ENCODE measurements at regions not wholly inside any gene's neighbourhood (a gene's known extent, or its start where the extent isn't known, plus 50 kb on each side); places are given as distances from the start of the nearest gene placed in this dataset.

DNA sequence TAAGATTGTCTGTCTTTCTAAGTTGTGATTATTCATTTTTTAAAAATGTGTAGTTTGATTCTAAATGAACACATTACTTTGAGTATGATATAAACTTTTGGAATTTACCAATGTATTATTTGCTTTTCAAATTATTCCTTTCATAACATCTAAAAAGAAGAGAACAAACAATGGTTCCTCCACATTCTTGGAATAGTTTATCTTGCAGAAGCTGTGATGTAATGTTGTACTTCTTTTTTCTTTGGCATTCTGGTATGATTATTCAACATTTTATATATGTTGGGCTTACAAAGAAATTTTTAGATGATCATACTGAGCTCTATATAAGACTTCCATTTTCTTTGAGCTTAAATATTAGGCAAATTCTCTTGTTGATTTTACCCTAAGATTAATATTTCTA lies 419.2 kb downstream of the DIPK2A start:
- no peak for DNase-seq

DNA sequence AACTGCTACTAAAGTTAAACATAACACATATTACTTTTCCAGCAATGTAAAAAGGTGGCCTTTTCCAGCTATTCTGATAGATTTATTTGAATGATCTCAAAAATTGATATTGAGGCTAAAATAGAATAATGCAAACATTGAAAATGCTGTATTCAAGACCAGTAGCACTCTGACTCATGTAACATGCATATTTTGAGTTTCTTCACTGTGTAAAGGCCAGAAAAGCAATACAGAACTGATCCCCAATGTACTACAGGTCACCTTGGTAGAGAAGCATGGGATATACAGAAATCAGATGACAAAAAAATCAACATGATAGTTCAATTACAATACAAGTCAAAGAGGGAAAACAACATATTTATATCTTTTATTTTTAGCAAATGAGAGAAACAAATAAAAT lies 419.6 kb downstream of the DIPK2A start:
- no peak for DNase-seq

DNA sequence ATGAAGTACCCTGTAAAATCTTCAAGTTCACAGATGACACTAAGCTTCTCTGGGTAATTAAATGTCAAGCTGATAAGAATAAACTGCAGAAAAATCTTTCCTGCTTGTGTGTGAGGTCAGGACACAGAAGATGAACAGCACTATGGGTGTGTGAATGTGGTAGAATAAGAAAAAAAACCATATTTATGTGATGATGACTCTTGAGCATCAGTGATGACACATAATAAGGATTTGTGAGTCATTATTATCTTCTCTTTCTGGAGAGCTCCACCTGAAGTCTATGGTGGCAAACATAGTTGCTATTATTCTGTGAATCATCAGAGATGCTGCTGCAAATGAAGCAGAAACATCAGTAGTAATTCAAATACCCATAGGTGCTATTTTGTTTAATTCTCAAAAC lies 422.4 kb downstream of the DIPK2A start:
- DNase-seq = no peak

DNA sequence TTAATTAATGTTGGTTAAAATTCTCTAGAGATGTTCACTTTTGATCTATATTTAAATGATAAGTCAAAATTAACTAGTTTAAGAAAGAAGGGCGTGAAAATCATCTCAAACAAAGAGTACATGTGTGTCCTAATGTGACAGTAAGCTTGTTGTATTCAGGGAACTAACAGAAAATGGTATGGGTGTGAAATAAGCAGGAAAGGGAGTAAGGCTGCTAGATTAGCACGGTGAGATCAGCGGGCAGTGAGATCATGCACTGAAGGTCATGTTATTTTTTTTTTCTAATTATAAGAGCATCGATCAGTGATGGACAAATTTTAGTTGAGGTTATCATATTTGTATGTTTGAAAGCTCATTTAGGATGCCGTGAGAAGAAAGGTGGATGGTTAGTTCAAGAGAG lies 430.8 kb downstream of the DIPK2A start:
- no peak for DNase-seq

DNA sequence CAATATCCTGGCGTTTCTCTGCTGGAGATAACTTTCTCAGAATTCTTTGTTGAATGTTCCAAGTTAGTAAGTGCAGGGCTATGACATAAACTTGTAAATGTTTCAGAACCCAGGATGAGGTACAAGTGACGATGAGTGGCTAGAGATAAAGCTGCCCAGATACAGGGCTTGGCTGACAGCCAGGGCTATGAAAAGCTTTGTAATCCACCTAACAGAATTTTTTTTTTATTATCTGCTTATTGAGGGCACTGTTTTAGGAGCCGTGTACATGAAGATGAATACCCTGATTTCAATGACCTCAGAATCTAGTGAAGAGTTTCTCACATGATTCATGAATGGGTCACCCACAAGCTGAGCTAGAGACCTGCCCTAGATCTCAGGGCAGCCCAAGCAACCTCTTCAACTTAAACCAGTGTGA lies 431.4 kb downstream of the DIPK2A start:
- no peak for DNase-seq

DNA sequence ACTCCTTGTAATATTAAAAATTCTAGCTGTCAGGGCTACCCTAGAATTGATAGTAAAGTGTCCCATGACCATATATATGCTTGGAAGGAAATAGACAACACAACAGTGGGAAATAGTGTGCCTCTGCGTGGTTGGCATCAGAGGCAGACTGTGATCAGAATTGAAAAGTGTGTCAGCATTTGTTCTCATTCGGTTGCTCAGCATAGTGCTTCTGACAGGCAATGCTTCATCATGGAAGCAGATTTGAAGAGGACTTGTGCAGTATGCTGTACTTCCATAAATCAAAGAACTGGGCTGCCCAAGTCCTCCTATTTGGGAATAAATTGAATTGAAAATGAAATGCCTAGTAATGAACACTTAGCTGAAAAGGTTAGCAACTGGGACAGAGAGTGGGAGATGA lies 435.7 kb downstream of the DIPK2A start:
- no peak for DNase-seq

DNA sequence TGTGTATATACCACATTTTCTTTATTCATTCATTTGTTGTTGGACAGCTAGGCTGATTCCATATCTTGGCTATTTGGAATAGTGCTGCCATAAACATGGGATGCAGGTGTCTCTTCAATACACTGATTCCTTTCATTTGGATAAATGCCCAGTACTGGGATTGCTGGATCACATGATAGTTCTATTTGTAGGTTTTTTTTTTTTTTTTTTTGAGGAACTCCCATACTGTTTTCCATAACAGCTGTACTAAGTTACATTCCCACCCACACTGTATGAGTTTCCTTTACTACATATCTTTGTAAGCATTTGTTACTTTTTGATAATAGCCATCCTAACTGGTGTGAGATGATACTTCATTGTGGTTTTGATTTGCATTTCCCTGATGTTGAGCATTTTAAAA lies 437.7 kb downstream of the DIPK2A start:
- no peak for DNase-seq

DNA sequence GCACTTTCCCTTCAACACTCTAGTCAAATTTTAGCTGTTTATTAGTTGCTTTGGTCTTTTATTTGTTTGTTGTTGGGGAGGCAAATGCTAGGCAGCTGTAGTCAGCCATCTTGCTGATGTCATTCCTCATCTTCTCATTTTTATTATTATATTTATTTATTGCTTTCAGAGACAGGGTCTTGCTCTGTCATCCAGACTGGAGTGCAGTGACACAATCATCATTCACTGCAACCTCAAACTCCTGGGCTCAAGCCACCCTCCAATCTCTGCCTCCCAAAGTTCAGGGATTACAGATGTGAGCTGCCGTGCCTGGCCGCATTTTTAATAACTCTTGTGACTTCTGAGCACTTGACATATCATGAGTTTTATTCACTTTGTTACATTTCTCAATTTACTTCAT lies 441.4 kb downstream of the DIPK2A start:
- no peak for DNase-seq

DNA sequence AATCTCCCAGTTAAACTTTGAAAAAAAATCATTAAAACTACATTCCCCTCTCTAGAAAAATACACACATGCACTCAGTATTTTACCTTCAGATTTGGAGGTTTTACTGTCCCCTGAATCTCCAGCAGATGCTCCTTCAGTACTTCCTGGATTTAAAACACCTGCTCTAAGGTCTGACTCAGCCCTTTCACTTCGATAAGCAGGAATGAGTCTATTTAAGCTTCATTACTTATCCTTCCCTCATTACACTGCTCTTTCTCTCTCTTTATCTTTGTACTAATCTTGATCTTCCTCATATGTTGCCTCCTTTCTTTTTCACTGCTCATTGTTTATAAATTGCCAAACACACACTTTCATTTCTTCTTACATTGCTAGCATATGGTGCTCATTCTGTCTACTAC lies 443.9 kb downstream of the DIPK2A start:
- no peak for DNase-seq

DNA sequence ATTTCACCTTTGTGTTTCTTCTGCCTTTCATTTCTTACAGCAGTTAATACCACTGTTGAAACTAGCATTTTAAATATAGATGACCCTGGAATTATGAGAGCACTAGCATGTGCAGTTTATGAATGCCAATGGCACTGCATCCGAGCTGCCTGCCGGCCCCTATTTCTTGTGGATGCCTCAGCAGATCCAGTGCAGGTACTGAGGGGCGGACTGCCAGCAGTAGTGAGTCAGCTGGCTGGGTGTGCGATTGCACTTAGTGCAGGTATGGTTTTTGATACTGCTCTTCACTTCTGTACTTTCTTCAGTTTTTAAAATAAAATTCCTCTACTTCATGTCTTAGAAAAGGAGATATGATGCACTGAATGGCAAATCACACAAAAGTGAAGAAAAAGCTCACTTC lies 453.0 kb downstream of the DIPK2A start:
- no peak for DNase-seq

DNA sequence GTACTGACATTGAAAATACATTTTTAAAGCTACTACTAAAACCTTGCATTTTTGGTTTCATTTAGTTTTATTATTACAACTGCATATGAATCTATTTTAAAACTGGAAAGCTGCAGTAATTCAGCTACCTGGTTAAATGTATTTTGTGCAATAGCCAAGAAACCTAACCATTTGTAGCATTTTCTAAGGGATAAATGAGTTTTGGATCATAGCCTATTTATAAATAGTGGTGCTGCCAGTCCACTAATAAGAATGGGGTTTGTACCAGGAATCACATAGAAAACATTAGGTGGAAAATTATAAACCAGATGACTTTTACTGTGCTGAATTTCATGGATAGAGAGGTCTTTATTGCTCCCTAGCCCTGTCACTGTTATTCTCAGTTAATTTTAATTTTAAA lies 454.7 kb downstream of the DIPK2A start:
- no peak for DNase-seq

DNA sequence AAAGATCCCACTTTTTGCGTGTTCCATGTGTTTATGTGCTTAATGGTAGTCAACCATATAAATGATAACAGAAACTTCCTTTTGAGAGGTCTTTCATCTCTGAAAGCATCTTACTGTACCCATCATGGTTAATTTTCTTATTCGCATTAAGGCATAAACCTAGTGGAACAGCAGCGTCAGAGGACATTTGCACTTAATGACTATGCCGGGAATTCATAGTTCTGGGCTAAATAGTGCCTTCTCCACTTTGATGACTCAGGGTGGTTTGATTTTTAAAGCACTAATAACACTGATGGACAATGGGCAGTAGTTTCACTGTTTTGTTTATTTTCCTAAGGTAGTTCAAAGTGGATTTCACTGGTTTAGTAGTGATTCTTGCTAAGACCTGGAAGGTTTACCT lies 455.3 kb downstream of the DIPK2A start:
- no peak for DNase-seq

DNA sequence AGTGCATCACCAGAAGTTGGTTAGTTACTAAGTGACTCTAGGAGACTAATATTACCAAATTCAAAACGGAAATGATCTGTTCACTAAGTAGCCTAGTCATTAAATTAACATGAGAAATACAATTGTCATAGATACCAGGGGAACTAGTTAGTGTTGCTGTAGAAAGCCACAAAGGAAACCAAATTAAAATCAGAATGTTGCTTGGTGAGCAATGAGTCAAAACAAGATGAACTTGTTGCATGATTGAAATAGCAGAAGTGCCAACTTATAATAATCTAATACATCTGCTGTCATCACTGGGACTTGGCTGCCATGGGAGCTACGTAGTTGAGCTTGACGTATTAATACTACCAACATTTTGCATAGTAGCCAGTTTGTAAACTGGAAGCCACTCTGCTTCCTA lies 458.1 kb downstream of the DIPK2A start:
- no peak for DNase-seq

DNA sequence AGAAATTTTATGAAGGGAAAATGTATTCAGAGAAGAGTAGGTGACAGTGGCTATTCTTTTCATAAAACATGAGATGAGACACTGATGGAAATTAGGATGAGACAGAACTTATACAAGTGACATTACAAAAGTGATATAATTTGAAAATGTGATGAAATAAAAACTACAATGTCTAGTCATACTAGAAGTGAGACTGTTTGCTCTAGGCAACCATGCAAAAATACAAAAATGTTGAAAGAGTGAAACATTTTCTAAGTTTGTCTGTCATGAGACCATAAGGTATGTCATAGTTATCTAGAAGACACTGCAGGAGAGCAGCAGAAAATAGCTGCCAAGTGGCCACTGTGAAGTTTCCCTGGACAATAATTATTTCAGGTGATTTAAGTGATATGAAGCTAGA lies 459.5 kb downstream of the DIPK2A start:
- no peak for DNase-seq

DNA sequence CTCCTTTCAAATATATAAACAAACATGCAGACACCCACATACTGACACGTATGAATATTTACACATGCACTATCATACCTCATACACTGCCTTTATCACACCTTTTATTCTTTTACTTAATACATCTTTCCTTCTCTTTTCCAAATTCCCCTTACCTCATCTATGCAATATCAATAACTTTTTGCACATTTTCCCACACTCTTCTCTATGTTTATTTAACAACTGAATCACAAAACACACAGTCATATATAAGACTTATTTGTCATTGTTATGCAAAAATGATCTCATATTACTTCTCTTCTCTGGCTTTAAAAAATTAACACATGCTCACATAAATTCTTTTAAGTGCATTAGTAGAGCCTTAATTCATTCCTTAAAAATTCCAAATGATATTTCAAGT lies 461.4 kb downstream of the DIPK2A start:
- DNase-seq = no peak

DNA sequence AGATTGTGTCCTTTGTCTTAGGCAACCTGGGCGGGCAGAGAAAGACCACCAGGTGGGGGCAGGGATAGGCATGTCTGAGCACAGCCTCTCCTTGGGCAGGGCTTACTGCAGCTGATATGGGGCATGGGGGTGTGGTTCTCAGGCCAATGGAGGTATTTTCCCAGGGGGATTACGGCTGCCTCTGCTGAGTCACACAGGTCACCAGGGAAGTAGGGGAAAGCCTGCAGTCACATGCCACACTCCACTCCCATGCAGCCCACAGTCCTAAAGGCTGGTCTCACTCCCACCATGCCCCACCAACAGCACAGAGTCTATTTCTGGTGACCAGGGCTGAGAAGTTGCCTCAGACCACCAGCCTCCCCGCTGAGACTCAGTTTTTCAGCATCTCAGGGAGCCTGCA lies 466.4 kb downstream of the DIPK2A start:
- DNase-seq = no peak

DNA sequence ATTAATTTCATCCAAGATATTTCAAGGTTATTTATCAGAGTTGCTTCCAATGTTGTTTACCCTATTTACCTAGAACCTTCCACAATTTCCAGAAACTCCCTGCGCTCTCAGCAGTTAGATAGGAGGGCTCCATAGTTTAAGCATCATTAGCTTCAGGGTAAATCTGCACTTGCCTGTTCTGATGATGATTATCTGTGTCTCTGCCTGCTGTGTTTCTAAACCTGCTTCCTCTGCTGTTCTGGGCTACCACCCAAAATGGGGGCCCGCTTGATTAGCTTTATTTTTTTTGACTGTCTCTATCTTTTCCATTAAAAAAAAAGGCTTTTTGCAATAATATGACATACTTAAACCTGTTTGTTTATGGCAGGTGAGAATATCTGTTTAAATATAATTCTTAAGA lies 472.4 kb downstream of the DIPK2A start:
- no peak for DNase-seq

DNA sequence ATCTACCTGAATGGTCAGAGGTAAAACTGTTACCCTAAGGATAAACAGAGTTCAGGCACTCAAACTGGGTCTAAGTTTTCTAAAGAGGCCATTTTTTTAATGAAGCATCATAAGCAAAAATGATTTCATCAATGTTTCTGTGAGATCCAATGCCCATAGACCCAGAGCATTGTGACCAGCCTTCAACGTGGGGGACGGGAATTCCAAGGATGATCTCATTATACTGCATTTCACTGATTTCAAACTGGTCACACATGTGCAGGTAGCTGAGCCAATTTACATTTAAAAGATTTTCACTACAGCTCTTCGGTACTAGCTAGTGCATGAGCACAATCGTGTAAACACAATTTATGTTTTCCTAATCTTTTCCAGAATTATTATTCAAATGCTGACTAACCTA lies 472.9 kb downstream of the DIPK2A start:
- no peak for DNase-seq

DNA sequence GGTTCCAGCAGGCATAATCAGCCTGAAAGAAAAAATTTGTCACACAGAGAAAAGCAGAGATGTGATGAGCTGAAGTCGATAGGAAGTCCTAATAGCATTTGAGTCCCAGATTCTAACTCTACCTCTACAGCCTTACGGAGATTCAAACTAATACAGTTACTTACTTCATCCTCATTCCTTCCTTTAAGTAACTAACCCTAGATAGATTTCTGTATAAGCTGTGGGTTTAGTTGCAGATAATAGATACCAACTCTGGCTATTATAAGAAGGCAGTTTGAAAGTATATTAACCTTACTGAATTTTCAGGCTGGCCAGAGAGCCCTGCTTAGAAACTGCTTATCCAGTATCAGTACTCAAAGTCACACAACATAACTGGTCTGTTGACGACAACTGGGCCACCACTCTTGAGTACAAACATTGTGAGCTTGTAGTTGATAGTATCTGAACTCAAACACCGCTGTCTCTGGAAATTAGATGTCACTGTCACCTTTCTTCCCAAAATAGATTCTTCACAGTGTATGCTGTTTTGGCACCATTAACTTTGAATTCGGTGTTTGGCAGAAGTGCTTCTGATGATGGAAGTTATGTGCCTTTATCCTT lies 484.3 kb downstream of the DIPK2A start:
- no peak for DNase-seq

DNA sequence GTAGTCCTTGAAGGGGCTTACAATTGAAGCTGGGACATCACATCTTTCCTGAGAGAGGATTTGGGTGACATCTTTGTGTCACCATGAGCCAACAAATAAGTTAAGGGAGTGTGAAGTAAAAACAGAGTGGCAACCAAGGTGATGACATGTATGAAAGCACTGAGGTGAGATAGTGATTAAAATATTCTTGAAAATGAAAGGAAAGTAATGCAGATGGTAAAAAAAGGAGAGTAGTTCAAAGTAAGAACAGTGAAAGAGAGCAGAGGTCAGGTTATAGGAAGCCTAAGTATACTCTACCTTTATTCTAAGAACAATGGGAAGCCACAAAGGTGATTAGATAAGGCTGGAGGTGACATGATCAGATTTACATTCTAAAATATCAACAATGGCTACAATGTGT lies 486.1 kb downstream of the DIPK2A start:
- DNase-seq = no peak

DNA sequence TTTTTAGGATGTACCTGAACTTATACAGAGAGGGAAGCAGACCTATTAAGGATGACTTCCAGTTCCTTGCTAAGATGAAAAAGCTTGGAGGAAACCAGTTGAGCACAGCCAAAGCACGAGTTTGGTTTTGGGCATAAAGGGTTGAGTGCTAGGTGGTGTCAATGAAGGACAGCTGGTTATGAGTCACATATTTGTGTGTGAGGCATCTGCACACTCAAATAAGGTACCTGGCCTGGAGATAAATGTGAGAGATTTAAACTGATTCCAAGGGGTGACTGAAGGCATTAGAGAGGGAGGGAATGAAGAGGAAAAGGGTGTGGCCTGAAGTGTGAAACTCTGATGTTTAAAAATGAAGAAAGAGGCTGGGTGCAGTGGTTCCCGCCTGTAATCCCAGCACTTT lies 486.7 kb downstream of the DIPK2A start:
- no peak for DNase-seq

DNA sequence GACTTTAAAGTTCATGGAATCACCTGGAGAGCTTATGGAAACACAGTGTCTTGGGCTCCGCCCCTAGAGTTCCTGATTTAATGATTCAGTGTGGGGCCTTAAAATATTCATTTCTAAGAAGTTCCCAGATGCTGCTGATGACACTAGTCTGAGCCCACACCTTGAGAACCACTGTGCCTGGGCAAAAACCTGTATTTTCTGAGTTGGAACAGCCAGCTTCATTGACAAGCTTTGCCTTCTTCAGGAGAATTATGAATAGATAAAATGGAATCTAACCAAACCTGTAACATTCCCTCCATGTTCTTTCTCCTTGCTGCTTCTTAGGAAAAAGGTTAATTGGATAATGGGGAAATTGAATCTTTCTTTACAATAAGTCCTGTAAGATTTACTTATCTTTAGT lies 490.7 kb downstream of the DIPK2A start:
- DNase-seq = no peak

DNA sequence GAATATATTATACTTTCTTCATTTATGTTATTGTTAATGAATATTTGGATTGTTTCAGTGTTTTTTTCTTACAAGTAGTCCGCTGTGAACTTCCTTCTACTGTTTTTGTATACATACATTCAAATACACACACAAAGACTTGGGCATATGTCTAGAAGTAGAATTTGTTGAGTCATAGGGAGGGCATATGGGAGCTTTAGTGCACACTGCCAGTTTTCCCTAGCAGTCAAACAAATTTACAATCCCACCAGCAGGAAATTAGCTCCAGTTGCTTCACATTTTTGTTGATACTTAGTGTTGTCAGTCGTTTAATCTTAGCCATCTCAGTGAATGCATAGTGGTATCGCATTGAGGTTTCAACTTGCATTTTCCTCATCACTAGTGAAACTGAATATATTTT lies 492.3 kb downstream of the DIPK2A start:
- DNase-seq = no peak

DNA sequence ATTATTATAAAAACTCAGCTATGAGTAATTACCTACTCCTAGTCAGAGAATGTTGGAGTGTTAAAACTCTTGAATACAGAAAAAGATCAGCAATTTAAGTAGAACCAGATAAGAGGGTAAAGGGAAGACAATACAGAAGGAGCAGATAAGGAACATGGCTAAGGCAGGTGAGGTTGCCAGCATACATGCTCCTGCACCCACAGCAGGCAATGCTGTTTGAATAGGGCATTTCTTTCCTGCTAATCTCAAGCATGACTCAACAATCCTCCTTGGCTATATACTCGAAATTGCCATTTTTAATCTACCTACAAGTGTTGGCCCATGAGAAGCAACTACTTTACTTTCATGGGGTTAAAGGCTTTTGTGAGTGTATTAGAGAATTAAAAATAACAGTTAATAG lies 494.5 kb downstream of the DIPK2A start:
- DNase-seq = no peak

DNA sequence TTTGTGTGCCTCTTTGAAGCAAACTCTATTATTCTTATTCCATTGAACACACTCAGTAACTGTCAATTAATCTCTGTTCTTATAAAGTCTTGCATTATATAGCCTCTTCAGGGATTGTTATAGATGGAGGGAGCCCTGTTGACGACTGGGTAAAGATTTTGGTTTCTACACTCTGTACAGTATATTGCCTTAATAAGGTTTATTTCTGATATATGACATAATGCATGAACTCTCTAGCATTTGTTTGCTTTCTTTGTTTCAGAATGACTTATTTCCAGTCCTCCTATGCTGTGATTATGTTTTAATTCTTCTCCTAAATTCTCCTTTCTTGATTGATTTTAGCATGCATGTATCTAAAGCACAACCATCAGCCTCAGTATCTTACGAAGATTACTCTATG lies 494.9 kb downstream of the DIPK2A start:
- no peak for DNase-seq

DNA sequence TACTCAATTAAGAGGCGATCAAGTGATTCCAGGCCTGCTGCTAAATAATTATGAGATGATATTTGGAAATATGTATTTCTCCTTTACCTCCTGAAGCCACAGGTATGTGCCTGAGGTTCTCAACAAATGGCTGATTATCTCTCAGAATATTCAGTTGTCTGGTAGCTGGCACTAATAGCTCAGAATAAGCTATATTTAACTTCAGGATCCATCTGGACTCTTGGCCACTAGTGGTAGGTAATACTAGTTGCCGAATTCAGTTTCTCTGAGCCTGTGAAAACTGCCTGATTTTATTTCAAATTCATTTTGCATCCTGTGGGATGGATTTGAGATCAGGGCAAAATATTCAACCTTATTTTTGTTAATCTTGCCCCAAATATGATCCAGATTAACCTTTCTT lies 499.0 kb downstream of the DIPK2A start:
- DNase-seq = no peak
